ENCODE measurements at regions not wholly inside any gene's neighbourhood (a gene's known extent, or its start where the extent isn't known, plus 50 kb on each side); places are given as distances from the start of the nearest gene placed in this dataset.

- no peak for DNase-seq
These were observed 366.4 kb upstream of the ERCC4 start for GRCh38 chr16:13553453-13553985.

DNA sequence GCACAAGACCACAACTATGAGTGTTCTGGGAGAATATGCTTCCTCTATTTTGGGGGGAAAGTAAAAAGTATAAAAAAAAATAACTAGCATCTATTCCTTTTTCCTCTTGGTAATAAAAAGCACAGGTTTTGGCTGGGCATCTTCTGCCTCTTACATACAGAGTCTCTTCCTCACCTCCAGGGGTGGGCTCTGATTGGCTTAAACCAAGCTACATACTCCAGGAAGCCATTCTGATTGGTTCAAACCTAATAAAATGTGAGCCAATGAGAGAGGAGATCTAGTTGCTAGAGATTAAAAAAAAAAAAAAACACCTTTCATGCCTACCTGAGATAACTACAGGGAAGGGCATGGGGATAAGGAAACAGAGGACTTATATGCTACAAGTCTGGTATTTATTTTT is 365.9 kb upstream of the ERCC4 start:
- no peak for DNase-seq

DNA sequence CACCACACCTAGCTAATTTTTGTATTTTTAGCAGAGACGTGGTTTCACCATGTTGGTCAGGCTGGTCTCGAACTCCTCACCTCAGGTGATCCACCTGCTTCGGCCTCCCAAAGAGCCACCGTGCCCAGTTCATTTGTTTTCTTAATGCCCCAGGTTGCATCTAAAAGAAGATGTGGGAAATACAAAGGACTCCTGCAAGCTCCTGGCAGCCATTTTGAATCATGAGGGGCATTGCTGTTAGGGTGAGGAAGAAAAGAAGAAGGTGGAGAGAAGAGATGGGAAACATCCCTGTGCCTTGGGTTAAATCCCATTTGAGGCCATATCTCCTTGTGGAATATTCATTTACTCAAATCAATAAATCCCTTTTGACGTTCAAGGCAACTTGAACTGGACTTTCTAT is 365.3 kb upstream of the ERCC4 start:
- no peak for DNase-seq

DNA sequence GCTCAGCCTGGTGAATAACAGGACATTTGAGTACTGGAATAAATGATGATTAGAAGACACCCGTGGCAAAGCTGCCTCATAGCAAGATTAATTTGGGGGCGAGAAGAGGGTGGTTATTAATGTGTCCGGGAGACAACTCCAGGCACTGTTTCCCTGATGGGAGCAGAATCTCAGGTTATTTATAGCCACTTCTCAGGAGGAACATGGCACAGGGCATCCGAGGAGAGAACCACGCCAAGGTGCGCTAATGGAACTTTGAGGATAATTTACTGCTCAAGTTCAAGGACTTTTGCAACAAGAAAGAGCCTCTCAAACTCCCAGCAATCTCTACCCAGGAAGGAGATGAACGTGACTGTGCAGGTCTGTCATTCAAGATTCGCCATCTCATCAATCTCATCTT is 362.5 kb upstream of the ERCC4 start:
- DNase-seq: no peak

DNA sequence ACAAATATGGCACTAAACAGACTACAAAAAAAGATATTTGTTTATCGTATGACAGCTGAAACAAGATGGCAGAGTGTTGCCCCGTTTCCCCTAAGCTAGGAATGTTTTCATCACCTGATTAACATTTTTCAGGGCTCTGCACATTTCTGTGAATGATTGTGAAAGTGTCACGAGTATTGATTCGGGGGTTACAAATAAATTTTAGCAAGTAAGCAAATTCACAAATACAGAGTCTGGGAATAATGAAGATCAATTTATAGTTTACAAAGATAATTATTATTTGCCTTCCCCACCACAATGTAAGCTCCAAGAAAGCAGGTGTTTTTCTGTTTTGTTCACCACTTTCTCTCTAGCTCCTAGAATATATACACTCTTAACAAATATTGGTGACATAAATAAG is 361.2 kb upstream of the ERCC4 start:
- no peak for DNase-seq

- no peak for DNase-seq
These were observed 360.3 kb upstream of the ERCC4 start for GRCh38 chr16:13559624-13560023.

DNA sequence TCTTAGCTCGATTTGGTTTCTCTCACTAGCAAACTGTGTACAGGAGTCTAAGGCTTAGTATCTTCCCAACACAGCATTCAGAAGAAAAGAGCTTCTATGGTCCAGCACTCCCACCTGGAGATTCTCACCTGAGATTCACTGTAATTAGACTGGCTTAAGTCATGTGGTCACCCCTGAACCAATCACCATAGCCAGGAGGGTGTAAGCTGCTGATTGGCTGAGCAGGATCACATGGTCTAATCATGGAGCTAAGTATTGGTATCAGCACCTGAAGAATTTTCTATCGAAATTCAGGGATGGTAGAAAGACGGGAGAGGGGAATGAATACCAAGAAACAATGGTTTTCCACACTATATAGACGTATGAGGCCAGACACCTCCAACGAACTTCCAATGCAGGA is 359.8 kb upstream of the ERCC4 start:
- DNase-seq: no peak

DNA sequence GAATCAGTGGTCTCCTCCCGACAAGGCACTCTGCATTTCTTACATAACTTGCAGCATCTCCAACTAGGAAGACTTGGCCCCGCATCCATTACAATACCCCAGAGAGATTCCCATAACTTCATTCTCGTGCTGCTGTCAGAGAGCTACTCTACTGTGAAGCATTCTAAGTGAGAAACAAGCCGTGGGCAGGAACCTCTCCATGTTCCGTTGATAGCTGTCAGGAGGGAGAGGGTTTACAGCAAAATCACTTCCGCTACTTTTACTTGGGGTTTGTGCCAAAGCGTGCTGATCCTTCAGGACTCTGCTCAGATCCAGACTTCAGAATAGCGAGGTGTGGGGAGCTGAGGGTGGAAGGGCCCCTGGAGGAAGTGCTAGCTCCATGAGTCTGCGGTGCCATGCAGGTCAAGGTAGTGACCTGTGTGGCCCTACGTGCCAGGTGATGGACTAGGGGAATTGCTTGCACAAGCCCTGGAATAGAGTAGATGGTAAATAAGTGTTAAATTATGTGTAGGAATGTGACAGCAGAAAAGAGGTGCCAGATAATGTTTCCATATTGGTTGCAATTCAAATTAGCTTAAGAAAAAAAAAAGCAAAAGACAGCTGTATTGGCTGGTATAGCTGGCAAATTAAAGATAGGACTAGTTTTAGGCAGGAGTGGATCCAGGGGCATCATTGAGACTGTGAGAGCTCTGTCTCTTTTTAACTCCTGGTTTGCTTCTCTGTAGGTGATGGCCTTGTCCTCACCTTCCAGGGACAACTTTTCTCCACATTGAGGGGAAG is 358.5 kb upstream of the ERCC4 start:
- no peak for DNase-seq

DNA sequence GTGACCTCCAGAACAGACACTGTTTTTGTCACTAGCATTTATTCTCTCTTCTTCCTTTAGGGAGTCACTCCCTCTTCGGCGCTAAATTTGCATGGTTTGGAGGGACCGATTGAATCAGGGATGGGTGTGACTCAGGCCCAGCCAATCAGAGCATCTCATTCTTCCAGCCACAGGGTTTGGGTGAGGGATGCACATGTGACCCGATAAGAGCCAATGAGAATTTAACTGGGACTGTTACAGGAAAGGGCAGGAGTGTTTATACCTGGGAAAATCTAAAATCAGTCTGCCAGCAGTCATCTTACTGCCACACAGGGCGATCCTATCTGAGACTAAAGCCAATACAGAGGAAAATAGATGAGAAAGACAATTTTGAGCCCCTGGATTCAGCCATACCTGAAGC is 351.2 kb upstream of the ERCC4 start:
- DNase-seq: no peak

GRCh38 chr16:13569986-13570385 is 350.0 kb upstream of the ERCC4 start:
- DNase-seq: no peak

DNA sequence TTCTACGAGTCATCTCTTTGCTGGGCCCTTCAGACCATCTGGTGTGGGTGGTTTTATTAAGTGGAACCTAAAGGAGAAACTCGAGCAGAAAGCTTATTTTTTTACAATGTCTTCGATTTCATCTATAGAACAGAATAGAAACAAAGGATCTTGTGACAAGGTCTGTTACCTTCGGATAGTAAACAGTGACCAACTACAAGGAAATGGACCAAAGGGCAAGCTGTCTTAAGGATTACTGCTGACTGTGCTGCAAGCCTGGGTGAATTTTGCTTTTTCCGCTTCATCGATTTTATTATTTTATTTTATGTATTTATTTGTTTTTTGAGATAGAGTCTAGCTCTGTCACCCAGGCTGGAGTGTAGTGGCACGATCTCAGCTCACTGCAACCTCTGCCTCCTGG is 348.9 kb upstream of the ERCC4 start:
- no peak for DNase-seq

DNA sequence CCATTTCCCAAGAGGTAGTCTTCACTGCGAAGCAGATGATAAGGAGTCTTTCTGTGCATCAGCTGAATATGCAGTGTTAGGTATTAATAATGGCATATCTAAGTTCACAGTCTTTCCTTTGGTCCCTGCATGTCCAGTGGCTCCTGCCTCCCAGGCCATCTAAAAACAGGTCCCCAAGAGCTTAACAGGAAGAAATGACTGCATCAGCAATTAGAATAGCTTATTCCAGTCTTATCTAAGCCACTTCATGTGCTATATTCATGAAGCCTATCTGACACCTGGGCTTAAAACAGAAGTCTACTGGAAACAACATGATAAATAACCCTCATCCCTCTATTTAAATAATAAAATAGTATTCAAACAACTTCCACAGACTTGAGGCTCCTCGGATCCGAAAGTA is 346.1 kb upstream of the ERCC4 start:
- DNase-seq: no peak

DNA sequence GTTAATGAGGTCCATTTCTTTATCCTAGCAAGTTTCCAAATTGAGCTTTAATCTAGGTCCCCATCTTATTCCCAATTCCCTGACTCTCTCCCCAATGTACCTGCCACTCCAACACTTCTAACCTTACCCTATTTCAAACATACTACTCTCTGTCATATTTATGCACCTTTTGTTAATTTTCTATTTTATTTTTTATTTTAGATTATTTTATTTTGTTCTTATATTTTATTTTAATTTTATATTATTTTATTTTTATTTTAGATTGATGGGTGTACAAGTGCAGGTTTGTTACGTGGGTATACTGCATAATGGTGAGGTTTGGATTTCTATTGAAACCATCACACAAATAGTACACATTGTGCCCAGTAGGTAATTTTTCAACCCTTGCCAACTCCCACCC is 333.9 kb upstream of the ERCC4 start:
- DNase-seq: no peak

DNA sequence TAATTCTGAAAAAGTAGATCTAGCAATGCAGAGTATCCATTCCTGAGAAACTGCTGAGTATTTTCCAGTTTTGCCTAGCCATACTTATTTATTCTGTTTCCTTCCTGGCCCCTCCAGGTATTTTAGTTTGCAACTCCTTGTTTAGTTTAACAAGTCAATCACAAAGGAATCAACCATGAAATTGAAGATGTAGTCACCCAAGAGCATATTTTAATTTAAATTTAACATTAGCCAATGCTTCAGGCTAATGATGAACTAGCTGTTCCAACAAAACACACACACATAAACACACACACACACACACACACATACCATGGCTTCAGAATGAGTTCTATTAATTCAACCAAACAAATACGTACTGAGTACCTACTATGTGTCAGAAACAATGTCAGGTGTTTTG is 332.8 kb upstream of the ERCC4 start:
- no peak for DNase-seq

DNA sequence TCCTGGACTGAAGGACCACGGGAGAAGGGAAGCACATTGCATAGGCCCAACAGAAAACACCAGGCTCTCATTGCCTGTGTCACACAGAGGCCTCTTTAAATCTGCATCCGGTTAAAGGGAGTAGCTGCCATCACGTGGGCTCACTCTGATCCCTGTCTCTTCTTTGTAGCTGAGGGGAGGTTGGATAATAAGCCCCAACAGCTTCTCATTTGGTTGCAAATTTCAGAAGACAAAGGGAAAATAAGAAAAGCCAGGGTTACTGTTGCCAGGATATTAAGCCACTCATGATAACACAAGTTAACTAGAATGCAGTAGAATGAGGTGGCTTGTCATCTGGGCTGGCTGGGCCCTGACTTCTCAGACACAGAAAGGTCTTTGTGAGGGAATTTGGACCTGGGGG is 325.1 kb upstream of the ERCC4 start:
- DNase-seq: no peak

- no peak for DNase-seq
These were observed 313.1 kb upstream of the ERCC4 start for GRCh38 chr16:13606804-13607203.

- no peak for DNase-seq
These were observed 312.7 kb upstream of the ERCC4 start for GRCh38 chr16:13607289-13607688.

GRCh38 chr16:13611596-13611995 is 308.4 kb upstream of the ERCC4 start:
- no peak for DNase-seq

GRCh38 chr16:13612623-13613022 is 307.3 kb upstream of the ERCC4 start:
- DNase-seq: no peak

DNA sequence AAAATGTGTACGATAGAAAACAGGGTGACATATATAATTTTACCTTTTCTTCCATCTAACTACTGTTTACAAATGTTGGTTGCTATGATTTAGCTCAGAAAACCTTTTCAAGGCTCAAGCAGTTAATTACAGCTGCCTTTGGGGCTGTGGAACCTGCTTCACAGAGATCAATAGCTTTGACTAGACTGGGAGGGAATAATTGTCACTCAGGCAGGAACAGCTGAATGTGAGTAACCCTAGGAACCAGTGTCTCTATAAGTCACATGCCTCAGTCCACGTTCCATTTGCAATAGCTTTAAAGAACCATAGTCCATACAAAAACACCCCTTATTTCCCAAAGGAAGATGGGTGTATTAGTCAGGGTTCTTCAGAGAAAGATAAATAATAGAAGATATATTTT is 306.8 kb upstream of the ERCC4 start:
- DNase-seq: no peak

- no peak for DNase-seq
These were observed 298.3 kb upstream of the ERCC4 start for GRCh38 chr16:13621639-13622038.

GRCh38 chr16:13628156-13628555 is 291.8 kb upstream of the ERCC4 start:
- no peak for DNase-seq

DNA sequence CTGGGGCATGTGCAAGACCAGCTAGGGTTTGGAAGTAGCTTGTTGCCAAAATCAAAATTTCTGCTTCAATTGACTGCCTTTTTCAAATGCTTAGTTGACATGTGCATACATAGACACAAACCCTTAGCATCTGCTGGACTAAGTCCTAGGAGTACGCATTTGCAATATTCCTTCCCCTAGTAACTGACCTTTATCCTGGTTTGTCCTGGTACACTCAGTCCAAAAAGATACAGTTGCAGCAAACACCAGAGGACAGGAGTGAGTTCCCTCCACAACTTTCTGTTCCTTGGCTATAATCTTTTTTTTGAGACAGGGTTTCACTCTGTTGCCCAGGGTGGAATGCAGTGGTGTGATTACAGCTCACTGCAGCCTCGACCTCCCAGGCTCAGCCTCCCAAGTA is 290.2 kb upstream of the ERCC4 start:
- DNase-seq: no peak

DNA sequence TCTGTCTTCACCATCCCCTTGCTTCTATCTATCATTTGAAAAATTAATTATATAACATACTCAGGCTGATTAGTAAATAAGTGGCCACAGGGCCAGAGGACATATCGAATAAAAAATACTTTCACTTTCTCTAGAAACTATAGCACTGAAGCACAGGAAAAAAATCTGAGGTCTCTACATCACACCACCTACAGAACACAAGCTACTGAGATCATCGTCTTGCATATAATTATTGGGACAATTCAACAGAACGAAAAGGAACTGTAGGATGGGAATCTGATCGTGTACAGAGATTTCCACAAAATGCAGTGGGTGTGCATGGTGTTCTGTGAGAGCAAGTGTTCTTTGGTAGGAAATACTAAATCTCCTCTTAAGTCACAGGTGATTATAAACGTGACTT is 289.6 kb upstream of the ERCC4 start:
- DNase-seq: no peak

- DNase-seq: no peak
These were observed 288.7 kb upstream of the ERCC4 start for GRCh38 chr16:13631213-13631767.

Data from C1 segment of cervical spinal cord (tissue), 14 donors.